Adrenal gland (tissue), 5 donors: ENCODE measurements at regions not wholly inside any gene's neighbourhood (a gene's known extent, or its start where the extent isn't known, plus 50 kb on each side); places are given as distances from the start of the nearest gene placed in this dataset.

Experiments used
- POLR2A ChIP-seq, 2 donors: fragments of 450-650 bp; IDR thresholded peaks; one replicate each; pipeline ENCODE4 v1.6.1; 2017; ENCODE audit warnings: antibody characterized with exemption in 2 of 2, mild to moderate bottlenecking in 2 of 2, moderate library complexity in 1 of 2
- TF ChIP-seq, protein P1 (sequence below), 6 experiments: fragments of 450-650 bp in 4 of 6; fragments of 200-600 bp in 2 of 6; sonication (generic) in 1 of 6; IDR thresholded peaks; 1 replicate in 5 of 6; 2 replicates in 1 of 6; pipeline versions ENCODE4 v1.5.1 to v1.8.0; 2016 to 2021; ENCODE audit warnings: antibody characterized with exemption in 6 of 6, mild to moderate bottlenecking in 2 of 6, moderate library complexity in 1 of 6
- donor health status: DM: no; HTN: no; CAD: no.

DNA sequence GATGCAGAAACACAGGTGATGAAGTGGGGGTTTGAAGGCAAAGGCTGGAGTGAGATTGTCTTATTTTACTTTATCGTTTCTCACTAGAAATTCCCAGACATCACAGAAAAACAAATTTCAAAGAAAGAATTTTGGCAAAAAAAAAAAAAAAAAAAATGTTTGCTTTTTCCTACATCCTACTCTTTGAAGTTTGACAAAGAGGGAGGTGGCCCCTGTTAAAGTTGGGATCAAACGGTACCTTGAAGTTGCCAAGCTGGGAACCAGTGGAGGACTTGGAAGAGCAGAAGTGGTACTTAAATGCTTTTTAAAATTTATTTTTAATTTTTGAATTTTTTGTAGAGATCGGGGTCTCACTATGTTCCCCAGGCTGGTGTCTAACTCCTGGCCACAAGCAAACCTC lies 63.9 kb upstream of the KIF5B start:
- TF ChIP-seq, protein P1, sequence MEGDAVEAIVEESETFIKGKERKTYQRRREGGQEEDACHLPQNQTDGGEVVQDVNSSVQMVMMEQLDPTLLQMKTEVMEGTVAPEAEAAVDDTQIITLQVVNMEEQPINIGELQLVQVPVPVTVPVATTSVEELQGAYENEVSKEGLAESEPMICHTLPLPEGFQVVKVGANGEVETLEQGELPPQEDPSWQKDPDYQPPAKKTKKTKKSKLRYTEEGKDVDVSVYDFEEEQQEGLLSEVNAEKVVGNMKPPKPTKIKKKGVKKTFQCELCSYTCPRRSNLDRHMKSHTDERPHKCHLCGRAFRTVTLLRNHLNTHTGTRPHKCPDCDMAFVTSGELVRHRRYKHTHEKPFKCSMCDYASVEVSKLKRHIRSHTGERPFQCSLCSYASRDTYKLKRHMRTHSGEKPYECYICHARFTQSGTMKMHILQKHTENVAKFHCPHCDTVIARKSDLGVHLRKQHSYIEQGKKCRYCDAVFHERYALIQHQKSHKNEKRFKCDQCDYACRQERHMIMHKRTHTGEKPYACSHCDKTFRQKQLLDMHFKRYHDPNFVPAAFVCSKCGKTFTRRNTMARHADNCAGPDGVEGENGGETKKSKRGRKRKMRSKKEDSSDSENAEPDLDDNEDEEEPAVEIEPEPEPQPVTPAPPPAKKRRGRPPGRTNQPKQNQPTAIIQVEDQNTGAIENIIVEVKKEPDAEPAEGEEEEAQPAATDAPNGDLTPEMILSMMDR (IDR thresholded peaks at IDR 0.05): no peak
- no peak for TF ChIP-seq POLR2A (IDR thresholded peaks at IDR 0.05)
